PC-3 (cell line): ENCODE measurements at regions not wholly inside any gene's neighbourhood (a gene's known extent, or its start where the extent isn't known, plus 50 kb on each side); places are given as distances from the start of the nearest gene placed in this dataset.

Experiments used
- CTCF ChIP-seq: fragments of 300-600 bp; sonication (generic); conservative IDR thresholded peaks from 2 replicates; pipeline ENCODE4 v1.5.1; 2017; ENCODE audit warnings: antibody characterized with exemption, low read depth, mild to moderate bottlenecking, low read length
- EZH2 ChIP-seq: fragments of 300-600 bp; sonication (generic); IDR thresholded peaks from one replicate; pipeline ENCODE4 v1.6.1; 2017; ENCODE audit warnings: antibody characterized with exemption, mild to moderate bottlenecking, low read length; ENCODE audit not compliant: unreplicated experiment
- EZH2phosphoT487 ChIP-seq: fragments of 300-600 bp; sonication (generic); IDR thresholded peaks from 2 replicates; pipeline ENCODE4 v1.6.1; 2018; ENCODE audit warnings: mild to moderate bottlenecking, antibody characterized with exemption, low read length, borderline replicate concordance

GRCh38 chr12:106006940-106007339 lies 131.8 kb downstream of the NUAK1 start:
- TF ChIP-seq CTCF (no peak), EZH2 (no peak), EZH2phosphoT487 (no peak)
